Natural killer cell (primary cell): ENCODE measurements at regions not wholly inside any gene's neighbourhood (a gene's known extent, or its start where the extent isn't known, plus 50 kb on each side); places are given as distances from the start of the nearest gene placed in this dataset.
"Not testable (repeated sequence)": the region's sequence is repeated elsewhere in the genome, so short reads cannot be mapped to it uniquely, and the experiment has no call there.

Experiments
- ATAC-seq, 3 donors: fragments of 150-1000 bp in 2 of 3; fragments of 200-7000 bp in 1 of 3; cut with Tn5 transposase; 1 replicate in 1 of 3; 2 replicates in 2 of 3; pipeline ENCODE4 v1.10.0; 2021; ENCODE audit warnings: mild to moderate bottlenecking in 2 of 3, moderate library complexity in 2 of 3
- DNase-seq, 2 donors: peaks; one replicate each; pipeline versions ENCODE4 v3.0.0 to v3.0.0-alpha.2; 2013 to 2021; ENCODE audit warnings: mixed read lengths in 1 of 2
- H3K27ac ChIP-seq: one replicate; pipeline ENCODE4 v1.5.1; 2013; ENCODE audit warnings: mild to moderate bottlenecking, low read length
- H3K27me3 ChIP-seq: one replicate; pipeline ENCODE4 v1.6.1; 2013; ENCODE audit warnings: low read length; ENCODE audit not compliant: control insufficient read depth, insufficient read depth
- H3K36me3 ChIP-seq: one replicate; pipeline ENCODE4 v1.6.1; 2013; ENCODE audit warnings: low read length; ENCODE audit not compliant: control insufficient read depth, insufficient read depth
- H3K4me1 ChIP-seq: one replicate; pipeline ENCODE4 v1.6.1; 2013; ENCODE audit warnings: low read length; ENCODE audit not compliant: control insufficient read depth, insufficient read depth
- H3K4me3 ChIP-seq: one replicate; pipeline ENCODE4 v1.5.1; 2013; ENCODE audit warnings: low read length
- H3K9me3 ChIP-seq: one replicate; pipeline ENCODE4 v1.6.1; 2013; ENCODE audit warnings: low read length; ENCODE audit not compliant: control insufficient read depth, insufficient read depth
- H3K27ac Mint-ChIP-seq, 2 donors: one replicate each; pipeline ENCODE4 v1.8.0; 2022; ENCODE audit warnings: mild to moderate bottlenecking in 2 of 2, mixed read lengths in 2 of 2, moderate library complexity in 1 of 2
- H3K27me3 Mint-ChIP-seq, 2 donors: one replicate each; pipeline ENCODE4 v1.8.0; 2022; ENCODE audit warnings: low read depth in 2 of 2, mixed read lengths in 2 of 2
- H3K36me3 Mint-ChIP-seq: one replicate; pipeline ENCODE4 v1.8.0; 2022; ENCODE audit warnings: mixed read lengths
- H3K4me1 Mint-ChIP-seq, 2 donors: one replicate each; pipeline ENCODE4 v1.8.0; 2022; ENCODE audit warnings: mixed read lengths in 2 of 2
- H3K4me3 Mint-ChIP-seq: one replicate; pipeline ENCODE4 v1.8.0; 2022; ENCODE audit warnings: mild to moderate bottlenecking, moderate library complexity, mixed read lengths
- H3K9me3 Mint-ChIP-seq, 2 donors: one replicate each; pipeline ENCODE4 v1.8.0; 2022; ENCODE audit warnings: mixed read lengths in 2 of 2
- WGBS: methylation state at CpG from one replicate; pipeline ENCODE4 v1.1.7; 2013; ENCODE audit warnings: missing lambda C conversion rate; ENCODE audit not compliant: insufficient coverage; 5-methylcytosine and 5-hydroxymethylcytosine counted together
- intact Hi-C: fragments of 100-400 bp; cut with micrococcal nuclease; formaldehyde crosslinking; loops from one replicate; pipeline ENCODE4 v1.14.2; 2022
- TF ChIP-seq, protein P1 (sequence below): fragments of 200-600 bp; IDR thresholded peaks from one replicate; pipeline ENCODE4 v1.8.0; 2022; ENCODE audit warnings: antibody characterized with exemption

DNA sequence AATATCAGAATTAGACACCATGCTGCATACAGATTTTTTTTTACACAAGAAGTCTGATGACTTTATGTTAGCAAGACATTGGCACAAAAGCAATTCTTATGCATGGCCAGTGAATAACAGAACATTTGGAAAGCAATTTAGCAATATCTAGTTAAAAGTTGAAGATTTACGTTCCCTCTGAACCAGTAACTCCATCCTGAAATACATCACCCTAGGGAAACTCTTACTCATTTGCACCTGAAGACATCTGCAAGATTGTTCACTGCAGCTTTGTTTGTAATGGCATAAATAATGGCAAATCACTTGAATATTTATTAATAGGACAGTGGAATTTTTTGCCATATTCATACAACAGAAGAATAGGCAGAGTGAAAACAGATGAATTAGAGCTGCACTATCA lies 670.0 kb upstream of the NOVA1 start:
- Histone ChIP-seq H3K4me1 (no peaks in the 10 kb centered on the region), H3K27ac (no peak overlapping the region), H3K4me3 (no peak overlapping the region), H3K27me3 (no peaks in the 10 kb centered on the region), H3K9me3 (peaks cover 2% of the 10 kb centered on the region), H3K36me3 (no peaks in the 10 kb centered on the region)
- Mint-ChIP-seq H3K4me1 (no peaks in the 10 kb centered on the region), H3K27me3 (no peaks in the 10 kb centered on the region), H3K36me3 (no peaks in the 10 kb centered on the region), H3K9me3 (peaks cover 12 to 16% of the 10 kb centered on the region in 2 donors), H3K4me3 (no peak overlapping the region), H3K27ac (no peak overlapping the region)
- DNase-seq (no peak), ATAC-seq (no peak)
- intact Hi-C loops, result no loop called here
- no CpG with 5 or more reads among the region's 1 CpG for WGBS
- TF ChIP-seq, protein P1, sequence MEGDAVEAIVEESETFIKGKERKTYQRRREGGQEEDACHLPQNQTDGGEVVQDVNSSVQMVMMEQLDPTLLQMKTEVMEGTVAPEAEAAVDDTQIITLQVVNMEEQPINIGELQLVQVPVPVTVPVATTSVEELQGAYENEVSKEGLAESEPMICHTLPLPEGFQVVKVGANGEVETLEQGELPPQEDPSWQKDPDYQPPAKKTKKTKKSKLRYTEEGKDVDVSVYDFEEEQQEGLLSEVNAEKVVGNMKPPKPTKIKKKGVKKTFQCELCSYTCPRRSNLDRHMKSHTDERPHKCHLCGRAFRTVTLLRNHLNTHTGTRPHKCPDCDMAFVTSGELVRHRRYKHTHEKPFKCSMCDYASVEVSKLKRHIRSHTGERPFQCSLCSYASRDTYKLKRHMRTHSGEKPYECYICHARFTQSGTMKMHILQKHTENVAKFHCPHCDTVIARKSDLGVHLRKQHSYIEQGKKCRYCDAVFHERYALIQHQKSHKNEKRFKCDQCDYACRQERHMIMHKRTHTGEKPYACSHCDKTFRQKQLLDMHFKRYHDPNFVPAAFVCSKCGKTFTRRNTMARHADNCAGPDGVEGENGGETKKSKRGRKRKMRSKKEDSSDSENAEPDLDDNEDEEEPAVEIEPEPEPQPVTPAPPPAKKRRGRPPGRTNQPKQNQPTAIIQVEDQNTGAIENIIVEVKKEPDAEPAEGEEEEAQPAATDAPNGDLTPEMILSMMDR, result no peak

DNA sequence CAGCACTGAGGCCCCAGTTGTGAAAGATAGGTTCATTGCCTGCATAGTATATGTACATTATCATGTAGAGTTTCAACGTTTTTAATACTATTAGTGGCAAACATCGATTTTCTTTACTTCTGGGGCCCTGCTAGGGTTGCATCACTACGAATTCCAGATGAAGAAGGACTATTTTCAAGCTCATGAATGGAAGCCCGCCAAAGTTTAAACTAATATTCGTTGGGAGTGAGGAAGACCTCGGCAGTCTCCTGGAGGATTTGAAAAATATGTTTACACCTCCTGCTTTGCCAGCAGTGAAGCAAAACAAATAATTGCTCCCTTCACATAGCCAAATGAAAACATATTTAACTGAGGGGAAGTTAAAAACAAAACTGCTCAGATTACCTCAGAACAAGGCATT lies 672.9 kb upstream of the NOVA1 start:
- no peak for ATAC-seq

DNA sequence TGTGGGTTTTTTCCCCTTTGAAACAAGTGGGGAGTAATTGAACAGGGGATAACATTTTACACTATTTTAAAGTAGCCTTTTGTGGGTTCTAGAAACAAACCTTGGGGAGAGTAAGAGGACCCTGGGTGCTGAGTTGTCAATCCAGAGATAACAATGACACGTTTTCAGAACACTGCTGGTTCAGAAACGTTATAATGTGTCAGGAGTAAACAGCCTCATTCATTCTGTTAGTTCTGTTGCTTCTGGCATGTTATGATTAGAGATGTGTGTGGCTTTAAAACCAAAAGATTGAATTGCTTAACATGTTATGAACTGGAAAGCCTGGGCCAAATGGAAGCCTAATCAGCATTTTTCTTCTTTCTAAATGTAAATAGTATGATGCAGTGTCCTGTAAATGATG lies 680.5 kb upstream of the NOVA1 start:
- TF ChIP-seq, protein P1, result no peak
- Mint-ChIP-seq H3K9me3 (peaks cover 11 to 19% of the 10 kb centered on the region in 2 donors), H3K4me3 (no peak overlapping the region), H3K4me1 (no peaks in the 10 kb centered on the region), H3K36me3 (no peaks in the 10 kb centered on the region), H3K27me3 (no peaks in the 10 kb centered on the region), H3K27ac (no peak overlapping the region)
- intact Hi-C loops, result no loop called here
- Histone ChIP-seq H3K36me3 (no peaks in the 10 kb centered on the region), H3K4me3 (no peak overlapping the region), H3K9me3 (no peaks in the 10 kb centered on the region), H3K27ac (no peak overlapping the region), H3K4me1 (no peaks in the 10 kb centered on the region), H3K27me3 (no peaks in the 10 kb centered on the region)
- ATAC-seq, result no peak
- DNase-seq, result no peak
- WGBS, result 48% methylated on average over 2 of the region's 2 CpGs

More for the DNA sequence above, 672.9 kb upstream of the NOVA1 start:
- no peak overlapping the region for H3K27ac ChIP-seq
- Mint-ChIP-seq H3K27ac (no peak overlapping the region), H3K27me3 (no peaks in the 10 kb centered on the region), H3K36me3 (no peaks in the 10 kb centered on the region), H3K4me1 (no peaks in the 10 kb centered on the region), H3K4me3 (no peak overlapping the region), H3K9me3 (peaks cover 10 to 20% of the 10 kb centered on the region in 2 donors)
- peaks cover 2% of the 10 kb centered on the region for H3K9me3 ChIP-seq
- intact Hi-C loops, result no loop called here
- no peak overlapping the region for H3K4me3 ChIP-seq
- no peaks in the 10 kb centered on the region for H3K4me1 ChIP-seq
- WGBS, result 70% methylated on average over 5 of the region's 6 CpGs
- H3K27me3 ChIP-seq, result no peaks in the 10 kb centered on the region
- TF ChIP-seq, protein P1, result no peak
- DNase-seq, result no peak
- H3K36me3 ChIP-seq, result no peaks in the 10 kb centered on the region

DNA sequence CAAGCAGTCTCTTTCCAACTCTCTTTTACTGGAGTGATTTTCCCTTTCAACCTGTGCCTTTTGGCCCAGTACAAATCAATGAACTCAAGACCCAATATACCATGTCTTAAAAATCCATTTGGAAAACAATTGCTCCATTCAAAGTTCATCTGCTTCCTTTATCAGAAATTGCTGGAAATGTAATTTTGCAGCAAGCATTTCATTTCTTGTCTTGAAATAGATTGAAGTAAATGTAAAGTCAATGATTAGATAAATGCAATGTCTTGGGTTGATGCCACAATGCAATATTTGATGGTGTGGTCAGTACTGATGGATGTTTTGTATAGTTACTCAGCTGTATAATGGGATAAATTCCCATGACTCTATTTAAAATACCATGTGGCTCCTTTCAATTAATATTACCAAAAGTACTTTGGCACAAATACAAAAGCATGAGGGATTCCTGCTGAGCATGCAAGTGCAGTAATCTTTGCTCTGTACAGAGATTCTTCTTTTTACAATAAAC lies 707.7 kb upstream of the NOVA1 start:
- DNase-seq, result no peak

DNA sequence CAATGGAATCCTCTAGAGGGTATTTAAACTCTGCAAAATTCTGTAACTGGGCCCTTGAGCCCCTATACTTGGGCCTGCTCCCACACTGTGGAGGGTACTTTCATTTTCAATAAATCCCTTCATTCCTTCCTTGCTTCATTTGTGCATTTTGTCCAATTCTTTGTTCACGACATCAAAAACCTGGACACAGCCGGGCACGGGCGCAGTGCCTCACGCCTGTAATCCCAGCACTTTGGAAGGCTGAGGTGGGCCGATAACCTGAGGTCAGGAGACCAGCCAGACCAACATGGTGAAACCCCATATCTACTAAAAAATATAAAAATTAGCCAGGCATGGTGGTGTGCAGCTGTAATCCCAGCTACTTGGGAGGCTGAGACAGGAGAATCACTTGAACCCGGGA lies 714.9 kb upstream of the NOVA1 start:
- H3K27me3 Mint-ChIP-seq, ATAC-seq: not testable (repeated sequence)

More for the DNA sequence above, 707.7 kb upstream of the NOVA1 start:
- H3K27ac ChIP-seq, result no peak overlapping the region
- TF ChIP-seq, protein P1, result no peak
- no peak overlapping the region for H3K4me3 Mint-ChIP-seq
- no peaks in the 10 kb centered on the region for H3K36me3 ChIP-seq
- peaks cover 29% of the 10 kb centered on the region for H3K36me3 Mint-ChIP-seq
- H3K9me3 ChIP-seq, result no peaks in the 10 kb centered on the region
- no peaks in the 10 kb centered on the region for H3K27me3 Mint-ChIP-seq
- H3K4me3 ChIP-seq, result no peak overlapping the region
- H3K4me1 Mint-ChIP-seq, result no peaks in the 10 kb centered on the region
- H3K9me3 Mint-ChIP-seq, result peaks cover 14 to 23% of the 10 kb centered on the region in 2 donors
- H3K27ac Mint-ChIP-seq, result no peak overlapping the region
- H3K4me1 ChIP-seq, result no peaks in the 10 kb centered on the region
- intact Hi-C loops, result no loop called here
- no peak for ATAC-seq
- H3K27me3 ChIP-seq, result no peaks in the 10 kb centered on the region

More for the DNA sequence above, 714.9 kb upstream of the NOVA1 start:
- H3K9me3 ChIP-seq, H3K4me3 Mint-ChIP-seq, H3K4me1 Mint-ChIP-seq, intact Hi-C loops, DNase-seq, H3K36me3 ChIP-seq, H3K27me3 ChIP-seq, H3K4me3 ChIP-seq, H3K4me1 ChIP-seq, H3K27ac ChIP-seq, H3K27ac Mint-ChIP-seq: not testable (repeated sequence)
- 98% methylated on average over 7 of the region's 7 CpGs for WGBS
- H3K9me3 Mint-ChIP-seq, result peaks cover 13 to 20% of the 10 kb centered on the region in 2 donors
- H3K36me3 Mint-ChIP-seq, result peaks cover 17% of the 10 kb centered on the region
